H9 (cell line): ENCODE measurements at regions not wholly inside any gene's neighbourhood (a gene's known extent, or its start where the extent isn't known, plus 50 kb on each side); places are given as distances from the start of the nearest gene placed in this dataset.

ENCODE experiments used
- DNase-seq: peaks from one replicate; pipeline ENCODE4 v3.0.0-alpha.2; 2017
- H2AFZ ChIP-seq: one replicate; pipeline ENCODE4 v1.6.1; 2013; ENCODE audit warnings: mild to moderate bottlenecking, low read length, control low read depth, moderate library complexity
- H2AK5ac ChIP-seq: 2 replicates; pipeline ENCODE4 v1.6.1; 2013; ENCODE audit warnings: low read length, control low read depth, mixed read lengths; ENCODE audit not compliant: insufficient read length
- H2BK120ac ChIP-seq: one replicate; pipeline ENCODE4 v1.6.1; 2013; ENCODE audit warnings: low read depth, mild to moderate bottlenecking, low read length, control low read depth, inconsistent platforms; ENCODE audit not compliant: poor library complexity, severe bottlenecking
- H2BK12ac ChIP-seq: 2 replicates; pipeline ENCODE4 v1.6.1; 2013; ENCODE audit warnings: low read length, control low read depth, mixed read lengths, low read depth; ENCODE audit not compliant: insufficient read length
- H2BK15ac ChIP-seq: 2 replicates; pipeline ENCODE4 v1.6.1; 2013; ENCODE audit warnings: low read depth, low read length, control low read depth
- H2BK20ac ChIP-seq: one replicate; pipeline ENCODE4 v1.6.1; 2013; ENCODE audit warnings: low read depth, mild to moderate bottlenecking, low read length, control low read depth, inconsistent platforms; ENCODE audit not compliant: poor library complexity, severe bottlenecking
- H2BK5ac ChIP-seq: 2 replicates; pipeline ENCODE4 v1.6.1; 2013; ENCODE audit warnings: low read length, control low read depth, mixed read lengths; ENCODE audit not compliant: insufficient read length
- H3K14ac ChIP-seq: 2 replicates; pipeline ENCODE4 v1.6.1; 2013; ENCODE audit warnings: low read length, control low read depth; ENCODE audit not compliant: insufficient read depth
- H3K18ac ChIP-seq: 2 replicates; pipeline ENCODE4 v1.6.1; 2013; ENCODE audit warnings: low read depth, mild to moderate bottlenecking, mixed read lengths, low read length, control low read depth; ENCODE audit not compliant: insufficient read length
- H3K23ac ChIP-seq: 2 replicates; pipeline ENCODE4 v1.6.1; 2013; ENCODE audit warnings: low read length, control low read depth, mixed read lengths, low read depth; ENCODE audit not compliant: insufficient read length
- H3K23me2 ChIP-seq: 2 replicates; pipeline ENCODE4 v1.6.1; 2013; ENCODE audit warnings: low read depth, mild to moderate bottlenecking, mixed read lengths, low read length, control low read depth; ENCODE audit not compliant: insufficient read length, poor library complexity, severe bottlenecking
- H3K27ac ChIP-seq: 2 replicates; pipeline ENCODE4 v1.5.1; 2013; ENCODE audit warnings: low read length, control low read depth, mixed read lengths, low read depth; ENCODE audit not compliant: insufficient read length
- H3K27me3 ChIP-seq: 2 replicates; pipeline ENCODE4 v1.6.1; 2013; ENCODE audit warnings: low read length, control low read depth, inconsistent platforms; ENCODE audit not compliant: insufficient read depth
- H3K4ac ChIP-seq: 2 replicates; pipeline ENCODE4 v1.6.1; 2013; ENCODE audit warnings: low read depth, mild to moderate bottlenecking, control low read depth, inconsistent platforms, low read length, moderate library complexity
- H3K4me1 ChIP-seq: 2 replicates; pipeline ENCODE4 v1.6.1; 2013; ENCODE audit warnings: low read length, control low read depth, inconsistent platforms; ENCODE audit not compliant: insufficient read depth
- H3K4me2 ChIP-seq: 2 replicates; pipeline ENCODE4 v1.6.1; 2013; ENCODE audit warnings: low read length, control low read depth, mixed read lengths; ENCODE audit not compliant: insufficient read length, insufficient read depth
- H3K56ac ChIP-seq: 2 replicates; pipeline ENCODE4 v1.6.1; 2013; ENCODE audit warnings: low read depth, mild to moderate bottlenecking, mixed read lengths, low read length, control low read depth; ENCODE audit not compliant: insufficient read length
- H3K79me1 ChIP-seq: 2 replicates; pipeline ENCODE4 v1.6.1; 2013; ENCODE audit warnings: low read depth, mild to moderate bottlenecking, moderate library complexity, low read length, control low read depth, inconsistent platforms; ENCODE audit not compliant: insufficient read depth, poor library complexity, severe bottlenecking
- H3K79me2 ChIP-seq: 2 replicates; pipeline ENCODE4 v1.6.1; 2013; ENCODE audit warnings: low read length, control low read depth, inconsistent platforms; ENCODE audit not compliant: insufficient read depth
- H3K9ac ChIP-seq: 2 replicates; pipeline ENCODE4 v1.6.1; 2013; ENCODE audit warnings: low read length, control low read depth, mixed read lengths; ENCODE audit not compliant: insufficient read length; ENCODE audit errors: extremely low read depth
- H3K9me3 ChIP-seq: one replicate; pipeline ENCODE4 v1.6.1; 2013; ENCODE audit warnings: low read depth, low read length, inconsistent platforms; ENCODE audit not compliant: control insufficient read depth
- H3T11ph ChIP-seq: one replicate; pipeline ENCODE4 v1.6.1; 2013; ENCODE audit warnings: mild to moderate bottlenecking, low read length, control low read depth, inconsistent platforms
- H4K20me1 ChIP-seq: one replicate; pipeline ENCODE4 v1.6.1; 2013; ENCODE audit not compliant: control insufficient read depth, insufficient read length, insufficient read depth
- H4K5ac ChIP-seq: 2 replicates; pipeline ENCODE4 v1.6.1; 2013; ENCODE audit warnings: low read depth, mild to moderate bottlenecking, mixed read lengths, low read length, control low read depth; ENCODE audit not compliant: insufficient read length
- H4K8ac ChIP-seq: replicated peaks from 2 replicates; pipeline ENCODE4 v1.6.1; 2013; ENCODE audit warnings: low read length, control low read depth, mixed read lengths, low read depth; ENCODE audit not compliant: insufficient read length
- H4K91ac ChIP-seq: 2 replicates; pipeline ENCODE4 v1.6.1; 2013; ENCODE audit warnings: low read depth, mild to moderate bottlenecking, moderate library complexity, mixed read lengths, low read length, control low read depth; ENCODE audit not compliant: insufficient read length
- H3K27ac Mint-ChIP-seq, 3 experiments: 2 replicates in 2 of 3; 3 replicates in 1 of 3; pipeline ENCODE4 v1.8.0; 2020 to 2021; ENCODE audit warnings: mixed read lengths in 3 of 3, mild to moderate bottlenecking in 1 of 3, moderate library complexity in 1 of 3
- H3K27me3 Mint-ChIP-seq: 2 replicates; pipeline ENCODE4 v1.8.0; 2021; ENCODE audit warnings: low read depth, mild to moderate bottlenecking, moderate library complexity, mixed read lengths
- H3K36me3 Mint-ChIP-seq, 3 experiments: 2 replicates in 2 of 3; 3 replicates in 1 of 3; pipeline ENCODE4 v1.8.0; 2020 to 2021; ENCODE audit warnings: low read depth in 3 of 3, mixed read lengths in 3 of 3; ENCODE audit not compliant: insufficient read depth in 1 of 3
- H3K4me1 Mint-ChIP-seq, 2 experiments: 2 replicates each; pipeline ENCODE4 v1.8.0; 2020; ENCODE audit warnings: mixed read lengths in 2 of 2
- H3K4me3 Mint-ChIP-seq, 2 experiments: 2 replicates in 1 of 2; 3 replicates in 1 of 2; pipeline ENCODE4 v1.8.0; 2020 to 2021; ENCODE audit warnings: mild to moderate bottlenecking in 2 of 2, mixed read lengths in 2 of 2, moderate library complexity in 1 of 2
- H3K9me3 Mint-ChIP-seq, 2 experiments: 2 replicates in 1 of 2; 3 replicates in 1 of 2; pipeline ENCODE4 v1.8.0; 2020; ENCODE audit warnings: mild to moderate bottlenecking in 2 of 2, mixed read lengths in 2 of 2, moderate library complexity in 1 of 2
- CTCF ChIP-seq: fragments of 200-600 bp; sonication (generic); conservative IDR thresholded peaks from 3 replicates; pipeline ENCODE4 v1.8.0; 2021; ENCODE audit warnings: antibody characterized with exemption, mild to moderate bottlenecking
- WGBS: extraction: QIAGEN DNeasy Blood & Tissue Kit; methylation state at CpG from one replicate; pipeline ENCODE4 v1.1.7; 2013; ENCODE audit warnings: missing lambda C conversion rate, low lambda C conversion rate, mixed read lengths; ENCODE audit not compliant: insufficient read length; ENCODE audit errors: extremely low coverage; 5-methylcytosine and 5-hydroxymethylcytosine counted together

GRCh38 chr12:131353826-131354225, 357.1 kb upstream of the SFSWAP start:
- H3K4me2 ChIP-seq, result no peak overlapping the region
- H3K27me3 ChIP-seq, result no peaks in the 10 kb centered on the region
- H2BK15ac ChIP-seq, result no peak overlapping the region
- H3K79me2 ChIP-seq, result no peaks in the 10 kb centered on the region
- no peak overlapping the region for H2BK20ac ChIP-seq
- no peak overlapping the region for H3K27ac Mint-ChIP-seq
- no peak overlapping the region for H3K4ac ChIP-seq
- H3K4me1 ChIP-seq, result no peaks in the 10 kb centered on the region
- no peaks in the 10 kb centered on the region for H3K79me1 ChIP-seq
- no peak overlapping the region; the same call in 1 of the 2 replicates for H3K14ac ChIP-seq
- H2AFZ ChIP-seq, result no peak overlapping the region
- peak; percentile 14 for DNase-seq
- peaks cover 7 to 16% of the 10 kb centered on the region in 2 experiments for H3K4me1 Mint-ChIP-seq
- H3K9me3 Mint-ChIP-seq, result peaks cover 0 to 2% of the 10 kb centered on the region in 2 experiments; a peak in 1 of 5 replicates
- H3K36me3 Mint-ChIP-seq, result no peaks in the 10 kb centered on the region
- TF ChIP-seq CTCF, result no peak
- H3T11ph ChIP-seq, result no peak overlapping the region
- H4K8ac ChIP-seq, result no peak overlapping the region
- no peak overlapping the region for H3K4me3 Mint-ChIP-seq
- H3K9ac ChIP-seq, result no peak overlapping the region
- no peak overlapping the region for H3K56ac ChIP-seq
- H2AK5ac ChIP-seq, result no peak overlapping the region
- no peak overlapping the region for H2BK12ac ChIP-seq
- H4K91ac ChIP-seq, result no peak overlapping the region
- no peak overlapping the region for H3K18ac ChIP-seq
- no peaks in the 10 kb centered on the region for H4K20me1 ChIP-seq
- no peak overlapping the region for H3K23ac ChIP-seq
- H2BK5ac ChIP-seq, result no peak overlapping the region
- H4K5ac ChIP-seq, result no peak overlapping the region
- no peak overlapping the region for H3K27ac ChIP-seq
- no peaks in the 10 kb centered on the region for H3K9me3 ChIP-seq
- H2BK120ac ChIP-seq, result no peak overlapping the region
- H3K23me2 ChIP-seq, result no peaks in the 10 kb centered on the region
- H3K27me3 Mint-ChIP-seq, result peaks cover 8% of the 10 kb centered on the region
- WGBS, result no CpG with 5 or more reads among the region's 6 CpGs
